ENCODE measurements at regions not wholly inside any gene's neighbourhood (a gene's known extent, or its start where the extent isn't known, plus 50 kb on each side); places are given as distances from the start of the nearest gene placed in this dataset.
"Not testable (repeated sequence)": the region's sequence is repeated elsewhere in the genome, so short reads cannot be mapped to it uniquely, and the experiment has no call there.

- not testable (repeated sequence) for DNase-seq (ENCODE audit: low spot score)
These were observed 227.1 kb downstream of the KCTD12 start for GRCh38 chr13:76659074-76659473.

- DNase-seq (ENCODE audit: low spot score) = no peak
These were observed 229.7 kb downstream of the KCTD12 start for GRCh38 chr13:76656500-76656899.

GRCh38 chr13:76656056-76656455, 230.1 kb downstream of the KCTD12 start:
- no peak for DNase-seq (ENCODE audit: low spot score)

- DNase-seq (ENCODE audit: low spot score) = no peak
These were observed 231.9 kb downstream of the KCTD12 start for GRCh38 chr13:76654263-76654662.

GRCh38 chr13:76651286-76651685, 234.9 kb downstream of the KCTD12 start:
- no peak for DNase-seq (ENCODE audit: low spot score)

- no peak for DNase-seq (ENCODE audit: low spot score)
These were observed 238.7 kb downstream of the KCTD12 start for GRCh38 chr13:76647550-76647949.

GRCh38 chr13:76646946-76647345, 239.3 kb downstream of the KCTD12 start:
- DNase-seq (ENCODE audit: low spot score) = no peak

GRCh38 chr13:76645632-76646031, 240.6 kb downstream of the KCTD12 start:
- DNase-seq (ENCODE audit: low spot score) = no peak

- no peak for DNase-seq (ENCODE audit: low spot score)
These were observed 241.3 kb downstream of the KCTD12 start for GRCh38 chr13:76644906-76645305.

GRCh38 chr13:76643596-76643995, 242.6 kb downstream of the KCTD12 start:
- no peak for DNase-seq (ENCODE audit: low spot score)

- no peak for DNase-seq (ENCODE audit: low spot score)
These were observed 245.1 kb downstream of the KCTD12 start for GRCh38 chr13:76641056-76641455.

GRCh38 chr13:76638882-76639281, 247.3 kb downstream of the KCTD12 start:
- no peak for DNase-seq (ENCODE audit: low spot score)

- no peak for DNase-seq (ENCODE audit: low spot score)
These were observed 248.0 kb downstream of the KCTD12 start for GRCh38 chr13:76638181-76638580.

GRCh38 chr13:76637641-76638141, 248.5 kb downstream of the KCTD12 start:
- DNase-seq (ENCODE audit: low spot score) = no peak

- no peak for DNase-seq (ENCODE audit: low spot score)
These were observed 249.4 kb downstream of the KCTD12 start for GRCh38 chr13:76636829-76637228.

- DNase-seq (ENCODE audit: low spot score) = no peak
These were observed 250.7 kb downstream of the KCTD12 start for GRCh38 chr13:76635232-76636230.

GRCh38 chr13:76634431-76635191, 251.6 kb downstream of the KCTD12 start:
- no peak for DNase-seq (ENCODE audit: low spot score)

- DNase-seq (ENCODE audit: low spot score) = no peak
These were observed 253.7 kb downstream of the KCTD12 start for GRCh38 chr13:76632401-76633044.

- no peak for DNase-seq (ENCODE audit: low spot score)
These were observed 255.5 kb downstream of the KCTD12 start for GRCh38 chr13:76630629-76631230.

- DNase-seq (ENCODE audit: low spot score) = no peak
These were observed 263.7 kb downstream of the KCTD12 start for GRCh38 chr13:76622315-76623040.

- no peak for DNase-seq (ENCODE audit: low spot score)
These were observed 264.5 kb downstream of the KCTD12 start for GRCh38 chr13:76621705-76622104.
